ENCODE measurements at regions not wholly inside any gene's neighbourhood (a gene's known extent, or its start where the extent isn't known, plus 50 kb on each side); places are given as distances from the start of the nearest gene placed in this dataset.

DNA sequence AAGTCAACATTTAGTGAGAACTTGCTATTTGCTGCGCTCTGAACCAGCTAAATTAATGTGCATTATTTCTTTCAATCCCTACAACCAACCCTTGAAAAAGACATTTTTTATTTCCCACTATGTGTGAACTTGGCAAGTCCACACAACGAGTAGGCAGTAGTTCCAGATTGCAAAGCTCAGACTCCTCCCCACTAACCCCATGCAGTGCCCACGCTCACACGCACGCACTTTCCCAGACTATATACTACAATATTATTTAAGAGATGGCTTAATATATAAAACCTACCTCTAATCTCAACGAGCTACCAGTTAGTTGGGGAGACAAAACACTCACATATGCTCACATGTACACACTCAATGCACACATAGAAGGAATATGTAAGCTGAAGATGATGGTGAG is 671.2 kb downstream of the LMO4 start:
- no peaks in the 10 kb centered on the region for H3K36me3 ChIP-seq (ENCODE audit: insufficient read depth in 1 of 2, low read depth in 1 of 2)
- no peak for TF ChIP-seq CTCF (IDR thresholded peaks at IDR 0.05)
- ATAC-seq (no peak), DNase-seq (no peak)
- H3K27ac ChIP-seq, result no peak overlapping the region
- no peaks in the 10 kb centered on the region for H3K4me1 ChIP-seq
- H3K27me3 ChIP-seq (ENCODE audit: insufficient read depth in 3 of 3, low read length in 2 of 3), result no peaks in the 10 kb centered on the region
- WGBS, 3 donors, result 81 to 82% (median 81%) methylated on average over 6 of the region's 6 CpGs
- H3K9me3 ChIP-seq, result no peaks in the 10 kb centered on the region
- intact Hi-C loops (cut with DNase I), result no loop called here
- H3K4me3 ChIP-seq, result no peak overlapping the region

DNA sequence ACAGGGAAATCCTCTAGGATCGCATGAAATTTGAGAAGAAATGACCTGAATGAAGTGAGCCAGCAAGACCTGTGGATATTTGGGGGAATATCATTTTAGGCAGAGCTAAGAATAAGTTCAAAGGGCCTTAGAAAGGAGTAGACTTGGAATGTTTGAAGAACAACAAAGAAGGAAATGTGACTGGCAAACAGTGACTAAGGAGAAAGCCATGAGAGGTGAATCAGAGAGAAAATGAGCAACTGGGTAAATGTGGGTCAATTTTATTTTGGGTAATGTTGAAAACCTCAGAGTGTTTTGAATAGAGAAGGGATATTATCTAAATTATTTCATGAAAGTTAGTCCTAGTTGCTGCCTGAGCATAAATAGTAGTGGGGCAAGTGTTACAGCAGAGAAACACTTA is 672.8 kb downstream of the LMO4 start:
- WGBS, 3 donors, result 76 to 82% (median 82%) methylated on average over 1 of the region's 1 CpG
- Histone ChIP-seq H3K9me3 (no peaks in the 10 kb centered on the region), H3K4me1 (no peaks in the 10 kb centered on the region), H3K27me3 (ENCODE audit: insufficient read depth in 3 of 3, low read length in 2 of 3) (no peaks in the 10 kb centered on the region), H3K4me3 (no peak overlapping the region), H3K36me3 (ENCODE audit: insufficient read depth in 1 of 2, low read depth in 1 of 2) (no peaks in the 10 kb centered on the region), H3K27ac (no peak overlapping the region)
- DNase-seq (no peak), ATAC-seq (no peak)
- intact Hi-C loops (cut with DNase I), result no loop called here
- no peak for TF ChIP-seq CTCF (IDR thresholded peaks at IDR 0.05)

GRCh38 chr1:88003255-88003654 is 674.6 kb downstream of the LMO4 start:
- no peak overlapping the region for H3K27ac ChIP-seq
- H3K27me3 ChIP-seq (ENCODE audit: insufficient read depth in 3 of 3, low read length in 2 of 3), result no peaks in the 10 kb centered on the region
- intact Hi-C loops (cut with DNase I), result no loop called here
- no peak overlapping the region for H3K4me3 ChIP-seq
- no peaks in the 10 kb centered on the region for H3K9me3 ChIP-seq
- DNase-seq (no peak), ATAC-seq (no peak)
- no peaks in the 10 kb centered on the region for H3K4me1 ChIP-seq
- 86 to 94% (median 88%) methylated on average over 2 of the region's 2 CpGs for WGBS, 3 donors
- no peaks in the 10 kb centered on the region for H3K36me3 ChIP-seq (ENCODE audit: insufficient read depth in 1 of 2, low read depth in 1 of 2)
- no peak for TF ChIP-seq CTCF (IDR thresholded peaks at IDR 0.05)

DNA sequence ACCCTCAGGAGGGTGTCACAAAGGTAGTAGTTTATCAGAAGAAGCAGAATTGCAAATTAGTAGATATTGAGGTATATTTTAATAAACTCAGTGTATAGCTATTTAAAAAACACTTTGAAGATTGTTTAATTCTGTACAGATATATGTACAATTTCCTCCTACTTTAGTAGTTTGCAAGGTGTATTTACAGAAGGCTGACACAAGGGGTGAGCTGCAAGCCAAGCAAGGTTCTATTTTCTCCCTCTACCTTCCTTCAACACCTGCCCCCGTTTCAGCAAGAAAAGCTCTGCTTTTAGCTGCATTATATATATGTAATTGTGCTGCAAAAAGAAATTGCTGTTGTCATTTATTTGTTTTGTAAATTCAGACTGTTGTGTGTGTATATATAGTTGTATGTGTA is 674.2 kb upstream of the PKN2 start:
- ATAC-seq (no peak), DNase-seq (no peak)
- Histone ChIP-seq H3K4me1 (no peaks in the 10 kb centered on the region), H3K36me3 (ENCODE audit: insufficient read depth in 1 of 2, low read depth in 1 of 2) (no peaks in the 10 kb centered on the region), H3K27me3 (ENCODE audit: insufficient read depth in 3 of 3, low read length in 2 of 3) (no peaks in the 10 kb centered on the region), H3K27ac (no peak overlapping the region), H3K4me3 (no peak overlapping the region), H3K9me3 (no peaks in the 10 kb centered on the region)
- no peak for TF ChIP-seq CTCF (IDR thresholded peaks at IDR 0.05)
- WGBS, 3 donors, result 50 to 69% (median 60%) methylated on average over 1 of the region's 1 CpG
- intact Hi-C loops (cut with DNase I), result no loop called here

DNA sequence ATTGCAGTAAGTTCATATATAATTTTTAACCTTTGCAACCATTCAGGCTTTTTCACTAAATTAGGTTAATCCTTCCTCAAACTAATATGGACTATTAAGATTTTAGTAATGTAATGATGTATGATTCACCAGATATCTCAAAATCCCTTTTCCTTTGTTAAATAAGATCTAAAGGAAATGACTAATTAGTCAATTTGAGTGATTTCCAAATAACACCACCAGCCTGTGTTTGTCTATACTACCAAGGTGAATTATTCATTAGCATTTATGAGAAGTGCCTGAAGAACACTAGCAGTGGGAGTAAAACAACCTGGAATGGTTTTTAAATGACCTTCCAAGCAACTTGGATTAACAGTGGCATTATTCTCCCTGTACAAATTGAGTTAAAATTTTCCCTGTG is 670.6 kb upstream of the PKN2 start:
- H3K4me3 ChIP-seq, result no peak overlapping the region
- H3K36me3 ChIP-seq (ENCODE audit: insufficient read depth in 1 of 2, low read depth in 1 of 2), result no peaks in the 10 kb centered on the region
- DNase-seq (no peak), ATAC-seq (no peak)
- H3K27ac ChIP-seq, result no peak overlapping the region
- H3K4me1 ChIP-seq, result no peaks in the 10 kb centered on the region
- TF ChIP-seq CTCF (IDR thresholded peaks at IDR 0.05), result no peak
- H3K27me3 ChIP-seq (ENCODE audit: insufficient read depth in 3 of 3, low read length in 2 of 3), result no peaks in the 10 kb centered on the region
- intact Hi-C loops (cut with DNase I), result no loop called here
- H3K9me3 ChIP-seq, result no peaks in the 10 kb centered on the region
